Panc1 (cell line): ENCODE measurements at regions not wholly inside any gene's neighbourhood (a gene's known extent, or its start where the extent isn't known, plus 50 kb on each side); places are given as distances from the start of the nearest gene placed in this dataset.

Source experiments
- ATAC-seq: fragments of 200-7000 bp; cut with Tn5 transposase; 2 replicates; pipeline ENCODE4 v1.9.1; 2020; ENCODE audit warnings: mild to moderate bottlenecking, moderate library complexity
- BruUV-seq: library from RNA; stranded (reverse); fragments of 400-500 nt; replicated peaks from 2 replicates; lab custom pipeline; 2021; lab: Mats Ljungman, UMichigan
- CTCF ChIA-PET: fragments of 300-600 bp; sonication (Branson Sonifier 250); formaldehyde crosslinking; loops from one replicate; lab custom pipeline; 2022; ENCODE audit warnings: antibody characterized with exemption; lab: Charles Lee
- POLR2A ChIA-PET: fragments of 300-600 bp; sonication (Branson Sonifier 250); formaldehyde crosslinking; loops from one replicate; lab custom pipeline; 2022; ENCODE audit warnings: antibody characterized with exemption; lab: Charles Lee
- DNase-seq: peaks from one replicate; pipeline ENCODE4 v3.0.0-alpha.2; 2010; ENCODE audit warnings: low read depth, low spot score
- H3K27ac ChIP-seq: 2 replicates; pipeline ENCODE4 v1.5.1; 2011; ENCODE audit warnings: mild to moderate bottlenecking, low read length, inconsistent platforms
- H3K27me3 ChIP-seq: fragments of 200-500 bp; sonication (Bioruptor generic); 2 replicates; pipeline ENCODE4 v1.6.0; 2014; ENCODE audit warnings: low read length, inconsistent platforms; ENCODE audit not compliant: control insufficient read depth, insufficient read depth
- H3K36me3 ChIP-seq: fragments of 200-500 bp; sonication (Bioruptor generic); 2 replicates; pipeline ENCODE4 v1.5.1; 2014; ENCODE audit warnings: inconsistent platforms, mild to moderate bottlenecking, low read length, moderate library complexity; ENCODE audit not compliant: control insufficient read depth, insufficient read depth
- H3K4me1 ChIP-seq: 2 replicates; pipeline ENCODE4 v1.5.1; 2011; ENCODE audit warnings: inconsistent platforms, mild to moderate bottlenecking, low read length, moderate library complexity; ENCODE audit not compliant: control insufficient read depth, insufficient read depth
- H3K4me3 ChIP-seq, 2 experiments: 2 replicates each; pipeline ENCODE4 v1.5.1; 2011 to 2012; ENCODE audit warnings: low read depth in 2 of 2, low read length in 2 of 2, mild to moderate bottlenecking in 2 of 2, inconsistent platforms in 1 of 2, moderate library complexity in 1 of 2
- H3K9me3 ChIP-seq: fragments of 200-500 bp; sonication (Bioruptor generic); 2 replicates; pipeline ENCODE4 v1.5.1; 2014; ENCODE audit warnings: low read depth, mild to moderate bottlenecking, inconsistent platforms, low read length, moderate library complexity; ENCODE audit not compliant: control insufficient read depth, insufficient read depth
- POLR2AphosphoS5 ChIP-seq: IDR thresholded peaks from 2 replicates; pipeline ENCODE4 v1.6.1; 2012; ENCODE audit warnings: mild to moderate bottlenecking, low read depth, low read length, moderate library complexity
- SIN3A ChIP-seq: IDR thresholded peaks from 2 replicates; pipeline ENCODE4 v1.6.1; 2012; ENCODE audit warnings: low read depth, mild to moderate bottlenecking, low read length, moderate library complexity, borderline replicate concordance; ENCODE audit not compliant: insufficient read depth
- TCF7L2 ChIP-seq: IDR thresholded peaks from 2 replicates; pipeline ENCODE4 v1.6.1; 2011; ENCODE audit warnings: mild to moderate bottlenecking, low read depth, low read length, inconsistent platforms
- in situ Hi-C: cut with HindIII; loops from 2 replicates; pipeline ENCODE4 v1.10.0; 2016; ENCODE audit warnings: low sequenced_read_pairs, low pct_unique_long_range_greater_than_20kb
- intact Hi-C: fragments of 100-400 bp; cut with micrococcal nuclease; formaldehyde crosslinking; loops from one replicate; pipeline ENCODE4 v1.10.0; 2022; ENCODE audit not compliant: unreplicated experiment
- TF ChIP-seq, protein P1 (sequence below): fragments of 450-650 bp; IDR thresholded peaks from 2 replicates; pipeline ENCODE4 v1.5.1; 2017; ENCODE audit warnings: mild to moderate bottlenecking
- TF ChIP-seq, protein P2 (sequence below), 2 experiments: IDR thresholded peaks; 2 replicates each; pipeline ENCODE4 v1.6.1; 2011 to 2012; ENCODE audit warnings: low read depth in 2 of 2, control low read depth in 1 of 2, low read length in 1 of 2, mild to moderate bottlenecking in 1 of 2, moderate library complexity in 1 of 2; ENCODE audit not compliant: insufficient read depth in 1 of 2

DNA sequence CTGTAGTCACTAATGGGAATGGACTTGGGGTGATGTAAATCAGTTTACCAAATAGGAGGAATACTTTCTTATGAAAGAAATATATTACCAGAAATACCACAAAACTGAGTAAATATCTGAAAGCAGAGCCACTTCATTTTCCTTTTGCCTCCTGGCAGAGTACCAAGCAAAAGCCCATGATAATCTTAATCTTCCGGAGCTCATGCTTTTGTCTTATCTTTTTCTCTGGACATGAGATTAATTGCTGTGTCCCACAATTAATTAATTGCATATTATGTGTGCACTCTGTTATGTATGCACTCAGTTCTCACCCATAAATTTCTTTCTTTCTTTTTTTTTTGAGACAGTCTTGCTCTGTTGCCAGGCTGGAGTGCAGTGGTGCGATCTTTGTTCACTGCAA lies 94.1 kb upstream of the PDE4B start:
- no peaks in the 10 kb centered on the region for H3K4me1 ChIP-seq
- POLR2A ChIA-PET, result no interaction called here
- CTCF ChIA-PET, result no interaction called here

DNA sequence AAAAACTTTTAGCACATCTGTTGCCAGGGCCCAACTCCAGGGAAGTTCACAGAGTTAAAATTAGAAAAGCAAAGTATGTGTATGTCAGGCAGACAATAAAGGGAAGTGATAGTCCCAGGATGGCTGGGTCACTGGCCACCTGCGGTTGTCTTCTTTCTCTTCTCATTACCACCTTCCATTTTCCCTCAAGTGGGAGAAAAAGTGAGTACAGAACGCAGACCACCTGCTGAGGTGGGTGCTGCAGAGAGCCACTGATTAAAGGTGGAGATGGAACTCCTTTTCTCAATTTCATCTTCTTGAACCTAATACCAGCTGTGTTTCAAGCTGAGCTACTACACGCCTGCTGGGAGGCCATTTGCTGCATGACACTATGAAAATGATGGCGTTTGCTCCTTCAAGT lies 88.8 kb upstream of the PDE4B start:
- no TSS peak for BruUV-seq
- ChIA-PET CTCF (no interaction called here), POLR2A (no interaction called here)
- Histone ChIP-seq H3K4me3 (no peak overlapping the region), H3K27ac (no peak overlapping the region), H3K9me3 (no peaks in the 10 kb centered on the region), H3K27me3 (no peaks in the 10 kb centered on the region; the same call in 1 of the 2 replicates), H3K36me3 (no peaks in the 10 kb centered on the region), H3K4me1 (no peaks in the 10 kb centered on the region)
- TF ChIP-seq POLR2AphosphoS5, result no peak
- TF ChIP-seq, protein P1, sequence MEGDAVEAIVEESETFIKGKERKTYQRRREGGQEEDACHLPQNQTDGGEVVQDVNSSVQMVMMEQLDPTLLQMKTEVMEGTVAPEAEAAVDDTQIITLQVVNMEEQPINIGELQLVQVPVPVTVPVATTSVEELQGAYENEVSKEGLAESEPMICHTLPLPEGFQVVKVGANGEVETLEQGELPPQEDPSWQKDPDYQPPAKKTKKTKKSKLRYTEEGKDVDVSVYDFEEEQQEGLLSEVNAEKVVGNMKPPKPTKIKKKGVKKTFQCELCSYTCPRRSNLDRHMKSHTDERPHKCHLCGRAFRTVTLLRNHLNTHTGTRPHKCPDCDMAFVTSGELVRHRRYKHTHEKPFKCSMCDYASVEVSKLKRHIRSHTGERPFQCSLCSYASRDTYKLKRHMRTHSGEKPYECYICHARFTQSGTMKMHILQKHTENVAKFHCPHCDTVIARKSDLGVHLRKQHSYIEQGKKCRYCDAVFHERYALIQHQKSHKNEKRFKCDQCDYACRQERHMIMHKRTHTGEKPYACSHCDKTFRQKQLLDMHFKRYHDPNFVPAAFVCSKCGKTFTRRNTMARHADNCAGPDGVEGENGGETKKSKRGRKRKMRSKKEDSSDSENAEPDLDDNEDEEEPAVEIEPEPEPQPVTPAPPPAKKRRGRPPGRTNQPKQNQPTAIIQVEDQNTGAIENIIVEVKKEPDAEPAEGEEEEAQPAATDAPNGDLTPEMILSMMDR, result no peak
- no peak for TF ChIP-seq SIN3A
- TF ChIP-seq, protein P2, sequence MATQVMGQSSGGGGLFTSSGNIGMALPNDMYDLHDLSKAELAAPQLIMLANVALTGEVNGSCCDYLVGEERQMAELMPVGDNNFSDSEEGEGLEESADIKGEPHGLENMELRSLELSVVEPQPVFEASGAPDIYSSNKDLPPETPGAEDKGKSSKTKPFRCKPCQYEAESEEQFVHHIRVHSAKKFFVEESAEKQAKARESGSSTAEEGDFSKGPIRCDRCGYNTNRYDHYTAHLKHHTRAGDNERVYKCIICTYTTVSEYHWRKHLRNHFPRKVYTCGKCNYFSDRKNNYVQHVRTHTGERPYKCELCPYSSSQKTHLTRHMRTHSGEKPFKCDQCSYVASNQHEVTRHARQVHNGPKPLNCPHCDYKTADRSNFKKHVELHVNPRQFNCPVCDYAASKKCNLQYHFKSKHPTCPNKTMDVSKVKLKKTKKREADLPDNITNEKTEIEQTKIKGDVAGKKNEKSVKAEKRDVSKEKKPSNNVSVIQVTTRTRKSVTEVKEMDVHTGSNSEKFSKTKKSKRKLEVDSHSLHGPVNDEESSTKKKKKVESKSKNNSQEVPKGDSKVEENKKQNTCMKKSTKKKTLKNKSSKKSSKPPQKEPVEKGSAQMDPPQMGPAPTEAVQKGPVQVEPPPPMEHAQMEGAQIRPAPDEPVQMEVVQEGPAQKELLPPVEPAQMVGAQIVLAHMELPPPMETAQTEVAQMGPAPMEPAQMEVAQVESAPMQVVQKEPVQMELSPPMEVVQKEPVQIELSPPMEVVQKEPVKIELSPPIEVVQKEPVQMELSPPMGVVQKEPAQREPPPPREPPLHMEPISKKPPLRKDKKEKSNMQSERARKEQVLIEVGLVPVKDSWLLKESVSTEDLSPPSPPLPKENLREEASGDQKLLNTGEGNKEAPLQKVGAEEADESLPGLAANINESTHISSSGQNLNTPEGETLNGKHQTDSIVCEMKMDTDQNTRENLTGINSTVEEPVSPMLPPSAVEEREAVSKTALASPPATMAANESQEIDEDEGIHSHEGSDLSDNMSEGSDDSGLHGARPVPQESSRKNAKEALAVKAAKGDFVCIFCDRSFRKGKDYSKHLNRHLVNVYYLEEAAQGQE (IDR thresholded peaks at IDR 0.05; ENCODE audit: insufficient read depth in 1 of 2, low read depth in 2 of 2, low read length in 1 of 2), result no peak
- TF ChIP-seq TCF7L2, result no peak
- ATAC-seq (no peak), DNase-seq (no peak)
- in situ Hi-C loops (no loop called here), intact Hi-C loops (no loop called here)

More for the DNA sequence above, 94.1 kb upstream of the PDE4B start:
- Histone ChIP-seq H3K27ac (no peak overlapping the region), H3K4me3 (no peak overlapping the region), H3K27me3 (no peaks in the 10 kb centered on the region), H3K36me3 (no peaks in the 10 kb centered on the region), H3K9me3 (no peaks in the 10 kb centered on the region)
- BruUV-seq, result no TSS peak
- in situ Hi-C loops (no loop called here), intact Hi-C loops (no loop called here)
- ATAC-seq, result no peak
- no peak for DNase-seq
- TF ChIP-seq TCF7L2, result no peak
- TF ChIP-seq, protein P2 (IDR thresholded peaks at IDR 0.05; ENCODE audit: insufficient read depth in 1 of 2, low read depth in 2 of 2, low read length in 1 of 2), result no peak
- TF ChIP-seq SIN3A, result no peak
- no peak for TF ChIP-seq POLR2AphosphoS5
- TF ChIP-seq, protein P1, result no peak
